Large intestine (tissue), 3 donors: ENCODE measurements at regions not wholly inside any gene's neighbourhood (a gene's known extent, or its start where the extent isn't known, plus 50 kb on each side); places are given as distances from the start of the nearest gene placed in this dataset.

Experiments used
- DNase-seq, 2 donors: peaks; one replicate each; pipeline versions ENCODE4 v3.0.0 to v3.0.0-alpha.2; 2013
- H3K27ac ChIP-seq: one replicate; pipeline ENCODE4 v1.5.1; 2013; ENCODE audit warnings: low read length
- H3K27me3 ChIP-seq: 2 replicates; pipeline ENCODE4 v1.6.1; 2013; ENCODE audit warnings: low read length; ENCODE audit not compliant: control insufficient read depth, insufficient read depth
- H3K36me3 ChIP-seq: 2 replicates; pipeline ENCODE4 v1.6.1; 2013; ENCODE audit warnings: low read length; ENCODE audit not compliant: control insufficient read depth, insufficient read depth
- H3K4me1 ChIP-seq: one replicate; pipeline ENCODE4 v1.6.1; 2013; ENCODE audit warnings: low read length; ENCODE audit not compliant: control insufficient read depth, insufficient read depth
- H3K4me3 ChIP-seq: one replicate; pipeline ENCODE4 v1.5.1; 2013; ENCODE audit warnings: low read length
- H3K9me3 ChIP-seq: one replicate; pipeline ENCODE4 v1.6.1; 2013; ENCODE audit warnings: mild to moderate bottlenecking, low read depth, low read length, moderate library complexity; ENCODE audit not compliant: control insufficient read depth
- WGBS: methylation state at CpG from one replicate; pipeline ENCODE4 v1.1.5; 2013; ENCODE audit warnings: low lambda C conversion rate; ENCODE audit not compliant: insufficient coverage; 5-methylcytosine and 5-hydroxymethylcytosine counted together

GRCh38 chr6:4187480-4187879 lies 52.1 kb upstream of the ECI2 start:
- peaks cover 8% of the 10 kb centered on the region for H3K9me3 ChIP-seq
- no CpG with 5 or more reads among the region's 2 CpGs for WGBS

GRCh38 chr6:4186385-4186784 lies 51.0 kb upstream of the ECI2 start:
- H3K36me3 ChIP-seq, result no peaks in the 10 kb centered on the region
- DNase-seq, result no peak
- H3K4me3 ChIP-seq, result no peak overlapping the region
- WGBS, result no CpG with 5 or more reads among the region's 4 CpGs
- peaks cover 6% of the 10 kb centered on the region for H3K9me3 ChIP-seq
- no peak overlapping the region for H3K27ac ChIP-seq
- H3K4me1 ChIP-seq, result no peaks in the 10 kb centered on the region
- H3K27me3 ChIP-seq, result no peaks in the 10 kb centered on the region

More at GRCh38 chr6:4187480-4187879, 52.1 kb upstream of the ECI2 start:
- no peak overlapping the region for H3K27ac ChIP-seq
- DNase-seq, result no peak
- H3K4me3 ChIP-seq, result no peak overlapping the region
- no peaks in the 10 kb centered on the region for H3K27me3 ChIP-seq
- H3K36me3 ChIP-seq, result no peaks in the 10 kb centered on the region
- no peaks in the 10 kb centered on the region for H3K4me1 ChIP-seq

- no peaks in the 10 kb centered on the region for H3K36me3 ChIP-seq
- no peak overlapping the region for H3K27ac ChIP-seq
- no peak overlapping the region for H3K4me3 ChIP-seq
- peaks cover 3% of the 10 kb centered on the region for H3K9me3 ChIP-seq
- no peak for DNase-seq
- no peaks in the 10 kb centered on the region for H3K27me3 ChIP-seq
- no CpG with 5 or more reads among the region's 2 CpGs for WGBS
- H3K4me1 ChIP-seq, result no peaks in the 10 kb centered on the region
Observed at GRCh38 chr6:4185846-4186245, 50.5 kb upstream of the ECI2 start.

- Histone ChIP-seq H3K36me3 (no peaks in the 10 kb centered on the region), H3K4me1 (no peaks in the 10 kb centered on the region), H3K9me3 (peaks cover 3% of the 10 kb centered on the region), H3K27ac (no peak overlapping the region), H3K4me3 (no peak overlapping the region), H3K27me3 (no peaks in the 10 kb centered on the region)
- no peak for DNase-seq
- WGBS, result no CpG with 5 or more reads among the region's 5 CpGs
Observed at GRCh38 chr6:4185419-4185818, 50.0 kb upstream of the ECI2 start.
